GM12892 (cell line): ENCODE measurements at regions not wholly inside any gene's neighbourhood (a gene's known extent, or its start where the extent isn't known, plus 50 kb on each side); places are given as distances from the start of the nearest gene placed in this dataset.

Source experiments
- POLR2A ChIP-seq: IDR thresholded peaks from 2 replicates; pipeline ENCODE4 v1.6.1; 2011; ENCODE audit warnings: low read depth, low read length, control low read depth
- POLR2AphosphoS5 ChIP-seq: IDR thresholded peaks from 2 replicates; pipeline ENCODE4 v1.6.1; 2011; ENCODE audit warnings: low read depth, low read length, control low read depth
- TAF1 ChIP-seq: IDR thresholded peaks from 2 replicates; pipeline ENCODE4 v1.6.1; 2011; ENCODE audit warnings: low read depth, mild to moderate bottlenecking, control low read depth, low read length, borderline replicate concordance

DNA sequence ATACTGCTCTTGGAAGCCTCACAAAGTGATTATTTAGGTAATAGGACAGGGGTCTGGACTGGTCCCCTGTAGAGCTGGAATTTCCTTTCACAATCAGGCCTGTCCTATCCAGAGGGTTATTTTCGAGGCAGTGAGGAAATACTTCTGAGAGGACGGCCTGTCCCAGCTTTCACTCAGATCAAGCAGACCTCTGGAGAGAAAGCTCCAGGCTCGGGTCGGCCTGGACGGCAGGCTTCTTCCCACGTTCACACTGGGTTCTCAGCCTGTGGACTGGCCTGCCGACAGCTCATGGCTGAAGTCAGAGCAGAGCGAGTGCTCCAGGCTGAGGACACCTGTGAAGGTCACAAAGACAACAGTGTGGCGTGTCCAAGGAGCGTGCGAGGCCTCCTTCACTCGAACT lies 405.3 kb downstream of the VPS13C start:
- TF ChIP-seq POLR2A: no peak
- no peak for TF ChIP-seq POLR2AphosphoS5
- no peak for TF ChIP-seq TAF1
